ENCODE measurements at regions not wholly inside any gene's neighbourhood (a gene's known extent, or its start where the extent isn't known, plus 50 kb on each side); places are given as distances from the start of the nearest gene placed in this dataset.

DNA sequence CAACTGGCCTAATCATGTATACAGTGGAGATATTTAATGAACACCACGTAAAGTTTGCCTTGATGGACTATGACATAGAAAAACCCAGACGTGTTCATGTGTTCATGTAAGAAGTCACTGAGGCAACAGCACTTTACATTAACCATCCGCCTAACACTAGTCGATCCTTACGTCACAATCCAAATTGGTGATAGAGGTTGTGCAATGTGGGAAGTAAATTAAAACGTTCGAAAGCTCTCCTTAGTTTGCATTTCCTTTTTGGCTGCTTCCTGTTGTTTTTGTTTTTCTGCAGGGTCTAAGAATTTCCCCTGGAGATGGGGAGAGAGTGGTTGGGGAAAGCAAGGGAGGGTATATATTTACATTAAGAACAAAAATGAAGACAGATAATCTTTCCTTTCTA is 587.5 kb upstream of the ADGRL2 start:
- TF ChIP-seq CTCF (IDR thresholded peaks at IDR 0.05; ENCODE audit: insufficient read depth, low read length): no peak
- no peak for TF ChIP-seq SPI1 (IDR thresholded peaks at IDR 0.05; ENCODE audit: borderline replicate concordance, low read depth)
- TF ChIP-seq, protein P1, sequence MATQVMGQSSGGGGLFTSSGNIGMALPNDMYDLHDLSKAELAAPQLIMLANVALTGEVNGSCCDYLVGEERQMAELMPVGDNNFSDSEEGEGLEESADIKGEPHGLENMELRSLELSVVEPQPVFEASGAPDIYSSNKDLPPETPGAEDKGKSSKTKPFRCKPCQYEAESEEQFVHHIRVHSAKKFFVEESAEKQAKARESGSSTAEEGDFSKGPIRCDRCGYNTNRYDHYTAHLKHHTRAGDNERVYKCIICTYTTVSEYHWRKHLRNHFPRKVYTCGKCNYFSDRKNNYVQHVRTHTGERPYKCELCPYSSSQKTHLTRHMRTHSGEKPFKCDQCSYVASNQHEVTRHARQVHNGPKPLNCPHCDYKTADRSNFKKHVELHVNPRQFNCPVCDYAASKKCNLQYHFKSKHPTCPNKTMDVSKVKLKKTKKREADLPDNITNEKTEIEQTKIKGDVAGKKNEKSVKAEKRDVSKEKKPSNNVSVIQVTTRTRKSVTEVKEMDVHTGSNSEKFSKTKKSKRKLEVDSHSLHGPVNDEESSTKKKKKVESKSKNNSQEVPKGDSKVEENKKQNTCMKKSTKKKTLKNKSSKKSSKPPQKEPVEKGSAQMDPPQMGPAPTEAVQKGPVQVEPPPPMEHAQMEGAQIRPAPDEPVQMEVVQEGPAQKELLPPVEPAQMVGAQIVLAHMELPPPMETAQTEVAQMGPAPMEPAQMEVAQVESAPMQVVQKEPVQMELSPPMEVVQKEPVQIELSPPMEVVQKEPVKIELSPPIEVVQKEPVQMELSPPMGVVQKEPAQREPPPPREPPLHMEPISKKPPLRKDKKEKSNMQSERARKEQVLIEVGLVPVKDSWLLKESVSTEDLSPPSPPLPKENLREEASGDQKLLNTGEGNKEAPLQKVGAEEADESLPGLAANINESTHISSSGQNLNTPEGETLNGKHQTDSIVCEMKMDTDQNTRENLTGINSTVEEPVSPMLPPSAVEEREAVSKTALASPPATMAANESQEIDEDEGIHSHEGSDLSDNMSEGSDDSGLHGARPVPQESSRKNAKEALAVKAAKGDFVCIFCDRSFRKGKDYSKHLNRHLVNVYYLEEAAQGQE (IDR thresholded peaks at IDR 0.05; ENCODE audit: insufficient replicate concordance, low read depth): no peak
- no peak for TF ChIP-seq GABPA (IDR thresholded peaks at IDR 0.05; ENCODE audit: low read depth)
- no peak for TF ChIP-seq POLR2AphosphoS5 (IDR thresholded peaks at IDR 0.05; ENCODE audit: low read depth)
- Histone ChIP-seq H3K27me3 (ENCODE audit: insufficient read depth, poor library complexity, severe bottlenecking) (no peaks in the 10 kb centered on the region), H3K27ac (replicated peaks) (peak overlapping the region; percentile 25; the same call in 1 of the 2 replicates), H3K4me3 (replicated peaks; ENCODE audit: insufficient read depth, low read length) (no peak overlapping the region)
- peak; percentile 33 to 38 for DNase-seq (ENCODE audit: low read depth in 1 of 2, low spot score in 1 of 2)

GRCh38 chr1:81209461-81209860 is 591.3 kb upstream of the ADGRL2 start:
- peak overlapping the region; percentile 71 for H3K27ac ChIP-seq (replicated peaks)
- DNase-seq (ENCODE audit: low read depth in 1 of 2, low spot score in 1 of 2): no peak
- TF ChIP-seq, protein P1 (IDR thresholded peaks at IDR 0.05; ENCODE audit: insufficient replicate concordance, low read depth): no peak
- no peak for TF ChIP-seq GABPA (IDR thresholded peaks at IDR 0.05; ENCODE audit: low read depth)
- no peak for TF ChIP-seq POLR2AphosphoS5 (IDR thresholded peaks at IDR 0.05; ENCODE audit: low read depth)
- TF ChIP-seq SPI1 (IDR thresholded peaks at IDR 0.05; ENCODE audit: borderline replicate concordance, low read depth): no peak
- no peak for TF ChIP-seq CTCF (IDR thresholded peaks at IDR 0.05; ENCODE audit: insufficient read depth, low read length)
- H3K4me3 ChIP-seq (replicated peaks; ENCODE audit: insufficient read depth, low read length): no peak overlapping the region
- H3K27me3 ChIP-seq (ENCODE audit: insufficient read depth, poor library complexity, severe bottlenecking): no peaks in the 10 kb centered on the region

DNA sequence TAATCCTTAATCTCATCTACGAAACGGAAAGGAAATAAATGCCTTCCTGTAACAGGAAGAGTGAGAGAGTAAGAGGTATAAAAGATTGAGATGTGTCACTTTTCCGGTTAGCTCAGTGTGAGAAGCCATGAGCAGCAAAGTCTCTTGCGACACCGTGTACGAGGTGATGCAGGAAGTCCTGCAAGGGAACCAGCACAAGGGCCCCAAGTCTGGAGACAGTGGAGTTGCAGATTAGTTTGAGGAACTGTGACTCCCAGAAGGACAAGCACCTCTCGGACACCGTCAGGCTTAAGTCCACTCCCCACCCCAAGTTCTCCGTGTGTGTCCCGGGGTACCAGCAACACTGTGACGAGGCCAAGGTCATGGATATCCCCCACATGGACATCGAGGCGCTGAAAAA is 592.3 kb upstream of the ADGRL2 start:
- no peak overlapping the region for H3K4me3 ChIP-seq (replicated peaks; ENCODE audit: insufficient read depth, low read length)
- DNase-seq (ENCODE audit: low read depth in 1 of 2, low spot score in 1 of 2): peak; percentile 95 to 97
- H3K27me3 ChIP-seq (ENCODE audit: insufficient read depth, poor library complexity, severe bottlenecking): no peaks in the 10 kb centered on the region
- TF ChIP-seq SPI1 (IDR thresholded peaks at IDR 0.05; ENCODE audit: borderline replicate concordance, low read depth): peak; percentile 88
- TF ChIP-seq CTCF (IDR thresholded peaks at IDR 0.05; ENCODE audit: insufficient read depth, low read length): no peak
- TF ChIP-seq, protein P1 (IDR thresholded peaks at IDR 0.05; ENCODE audit: insufficient replicate concordance, low read depth): no peak
- peak; percentile 78 for TF ChIP-seq POLR2AphosphoS5 (IDR thresholded peaks at IDR 0.05; ENCODE audit: low read depth)
- TF ChIP-seq GABPA (IDR thresholded peaks at IDR 0.05; ENCODE audit: low read depth): no peak
- H3K27ac ChIP-seq (replicated peaks): peak overlapping the region; percentile 71
